ENCODE measurements at regions not wholly inside any gene's neighbourhood (a gene's known extent, or its start where the extent isn't known, plus 50 kb on each side); places are given as distances from the start of the nearest gene placed in this dataset.
"Not testable (repeated sequence)": the region's sequence is repeated elsewhere in the genome, so short reads cannot be mapped to it uniquely, and the experiment has no call there.

GRCh38 chr9:134574686-134575085 is 66.9 kb upstream of the COL5A1 start:
- TF ChIP-seq CTCF (conservative IDR thresholded peaks at IDR 0.05 in 1 of 2, IDR thresholded peaks at IDR 0.05 in 1 of 2; ENCODE audit: low read depth in 1 of 2, low read length in 2 of 2); EZH2 (IDR thresholded peaks at IDR 0.05; ENCODE audit: low read length, missing control alignments): not testable (repeated sequence)
